ENCODE measurements at regions not wholly inside any gene's neighbourhood (a gene's known extent, or its start where the extent isn't known, plus 50 kb on each side); places are given as distances from the start of the nearest gene placed in this dataset.
"Not testable (repeated sequence)": the region's sequence is repeated elsewhere in the genome, so short reads cannot be mapped to it uniquely, and the experiment has no call there.

- DNase-seq (ENCODE audit: low read depth, low spot score), result no peak
Measured at GRCh38 chr1:238912148-238912547, 474.2 kb upstream of the CHRM3 start.

GRCh38 chr1:238902752-238903151 is 483.6 kb upstream of the CHRM3 start:
- DNase-seq (ENCODE audit: low read depth, low spot score), result not testable (repeated sequence)

GRCh38 chr1:238900334-238900865 is 486.0 kb upstream of the CHRM3 start:
- DNase-seq (ENCODE audit: low read depth, low spot score), result no peak

GRCh38 chr1:238898856-238899255 is 487.5 kb upstream of the CHRM3 start:
- DNase-seq (ENCODE audit: low read depth, low spot score), result no peak

- DNase-seq (ENCODE audit: low read depth, low spot score), result no peak
Measured at GRCh38 chr1:238895911-238896310, 490.5 kb upstream of the CHRM3 start.

- DNase-seq (ENCODE audit: low read depth, low spot score), result no peak
Measured at GRCh38 chr1:238892612-238893011, 493.8 kb upstream of the CHRM3 start.

- DNase-seq (ENCODE audit: low read depth, low spot score), result no peak
Measured at GRCh38 chr1:238861342-238862066, 524.9 kb upstream of the CHRM3 start.

- no peak for DNase-seq (ENCODE audit: low read depth, low spot score)
Measured at GRCh38 chr1:238833919-238834318, 552.4 kb upstream of the CHRM3 start.

- DNase-seq (ENCODE audit: low read depth, low spot score), result no peak
Measured at GRCh38 chr1:238832106-238832505, 554.3 kb upstream of the CHRM3 start.

GRCh38 chr1:238830036-238830611 is 556.2 kb upstream of the CHRM3 start:
- DNase-seq (ENCODE audit: low read depth, low spot score), result no peak

- no peak for DNase-seq (ENCODE audit: low read depth, low spot score)
Measured at GRCh38 chr1:238826891-238827290, 559.5 kb upstream of the CHRM3 start.

GRCh38 chr1:238823416-238823815 is 563.0 kb upstream of the CHRM3 start:
- DNase-seq (ENCODE audit: low read depth, low spot score), result no peak

GRCh38 chr1:238811211-238811879 is 575.0 kb upstream of the CHRM3 start:
- no peak for DNase-seq (ENCODE audit: low read depth, low spot score)

GRCh38 chr1:238790882-238791281 is 595.5 kb upstream of the CHRM3 start:
- DNase-seq (ENCODE audit: low read depth, low spot score), result no peak

- no peak for DNase-seq (ENCODE audit: low read depth, low spot score)
Measured at GRCh38 chr1:238789916-238790667, 596.3 kb upstream of the CHRM3 start.

- no peak for DNase-seq (ENCODE audit: low read depth, low spot score)
Measured at GRCh38 chr1:238787471-238787870, 598.9 kb upstream of the CHRM3 start.

- DNase-seq (ENCODE audit: low read depth, low spot score), result no peak
Measured at GRCh38 chr1:238783633-238784032, 602.7 kb upstream of the CHRM3 start.

GRCh38 chr1:238779716-238780115 is 606.7 kb upstream of the CHRM3 start:
- DNase-seq (ENCODE audit: low read depth, low spot score), result no peak

GRCh38 chr1:238778113-238778512 is 608.3 kb upstream of the CHRM3 start:
- no peak for DNase-seq (ENCODE audit: low read depth, low spot score)

GRCh38 chr1:238777551-238777950 is 608.8 kb upstream of the CHRM3 start:
- DNase-seq (ENCODE audit: low read depth, low spot score), result no peak

GRCh38 chr1:238776126-238776525 is 610.2 kb upstream of the CHRM3 start:
- DNase-seq (ENCODE audit: low read depth, low spot score), result no peak

GRCh38 chr1:238772322-238772721 is 614.0 kb upstream of the CHRM3 start:
- no peak for DNase-seq (ENCODE audit: low read depth, low spot score)

All from brain pericyte (primary cell).